GM12891 (cell line): ENCODE measurements at regions not wholly inside any gene's neighbourhood (a gene's known extent, or its start where the extent isn't known, plus 50 kb on each side); places are given as distances from the start of the nearest gene placed in this dataset.

Experiments
- POLR2A ChIP-seq: IDR thresholded peaks from 2 replicates; pipeline ENCODE4 v1.6.1; 2011; ENCODE audit warnings: low read depth, low read length, control low read depth
- POLR2AphosphoS5 ChIP-seq: IDR thresholded peaks from 2 replicates; pipeline ENCODE4 v1.6.1; 2011; ENCODE audit warnings: low read depth, low read length, control low read depth
- SPI1 ChIP-seq: IDR thresholded peaks from 2 replicates; pipeline ENCODE4 v1.6.1; 2011; ENCODE audit warnings: low read depth, low read length, control low read depth
- TAF1 ChIP-seq: IDR thresholded peaks from 2 replicates; pipeline ENCODE4 v1.6.1; 2011; ENCODE audit warnings: low read depth, low read length, control low read depth

GRCh38 chr4:160880180-160880579 is 1283.6 kb downstream of the FSTL5 start:
- TF ChIP-seq POLR2A: no peak
- no peak for TF ChIP-seq POLR2AphosphoS5
- no peak for TF ChIP-seq TAF1
- no peak for TF ChIP-seq SPI1
